ENCODE measurements at regions not wholly inside any gene's neighbourhood (a gene's known extent, or its start where the extent isn't known, plus 50 kb on each side); places are given as distances from the start of the nearest gene placed in this dataset.

GRCh38 chr19:27673986-27674385 is 1539.0 kb downstream of the UQCRFS1 start:
- TF ChIP-seq CTCF (IDR thresholded peaks at IDR 0.05): no peak
- TF ChIP-seq POLR2AphosphoS5 (IDR thresholded peaks at IDR 0.05): no peak
